ENCODE measurements at regions not wholly inside any gene's neighbourhood (a gene's known extent, or its start where the extent isn't known, plus 50 kb on each side); places are given as distances from the start of the nearest gene placed in this dataset.

GRCh38 chr12:62192903-62193250 is 67.3 kb upstream of the USP15 start:
- TF ChIP-seq EZH2phosphoT487 (IDR thresholded peaks at IDR 0.05), result no peak
- no peak for TF ChIP-seq CTCF (IDR thresholded peaks at IDR 0.05)
